DND-41 (cell line): ENCODE measurements at regions not wholly inside any gene's neighbourhood (a gene's known extent, or its start where the extent isn't known, plus 50 kb on each side); places are given as distances from the start of the nearest gene placed in this dataset.

Source experiments
- ATAC-seq: fragments of 200-7000 bp; cut with Tn5 transposase; 3 replicates; pipeline ENCODE4 v1.9.1; 2021; ENCODE audit warnings: low read depth; ENCODE audit not compliant: insufficient read depth
- DNase-seq: peaks from one replicate; pipeline ENCODE4 v3.0.0-alpha.2; 2020
- H2AFZ ChIP-seq: 2 replicates; pipeline ENCODE4 v1.6.0; 2012; ENCODE audit warnings: low read depth, low read length
- H3K27ac ChIP-seq: 2 replicates; pipeline ENCODE4 v1.5.1; 2012; ENCODE audit warnings: low read length, inconsistent platforms
- H3K27me3 ChIP-seq: fragments of 200-600 bp; sonication (generic); 2 replicates; pipeline ENCODE4 v1.6.0; 2012; ENCODE audit warnings: low read length, mild to moderate bottlenecking, inconsistent platforms; ENCODE audit not compliant: insufficient read depth, poor library complexity
- H3K36me3 ChIP-seq: 2 replicates; pipeline ENCODE4 v1.5.1; 2012; ENCODE audit warnings: low read length, inconsistent platforms; ENCODE audit not compliant: insufficient read depth
- H3K4me1 ChIP-seq: 2 replicates; pipeline ENCODE4 v1.5.1; 2012; ENCODE audit warnings: mild to moderate bottlenecking, low read length; ENCODE audit not compliant: insufficient read depth
- H3K4me2 ChIP-seq: 2 replicates; pipeline ENCODE4 v1.6.0; 2012; ENCODE audit warnings: mild to moderate bottlenecking, moderate library complexity, low read length, inconsistent platforms; ENCODE audit not compliant: insufficient read depth
- H3K4me3 ChIP-seq, 2 experiments: fragments of 200-600 bp in 1 of 2; shearing (Covaris generic) in 1 of 2; 2 replicates each; pipeline ENCODE4 v1.5.1; 2012 to 2016; ENCODE audit warnings: inconsistent platforms in 2 of 2, low read length in 2 of 2, mild to moderate bottlenecking in 2 of 2, low read depth in 1 of 2, moderate library complexity in 1 of 2
- H3K79me2 ChIP-seq: 2 replicates; pipeline ENCODE4 v1.6.0; 2012; ENCODE audit warnings: low read length, inconsistent platforms; ENCODE audit not compliant: insufficient read depth
- H3K9ac ChIP-seq: 2 replicates; pipeline ENCODE4 v1.6.0; 2012; ENCODE audit warnings: low read depth, mild to moderate bottlenecking, inconsistent platforms, low read length, moderate library complexity
- H3K9me3 ChIP-seq: 2 replicates; pipeline ENCODE4 v1.5.1; 2012; ENCODE audit warnings: low read length, moderate library complexity, mild to moderate bottlenecking, inconsistent platforms; ENCODE audit not compliant: insufficient read depth, severe bottlenecking
- H4K20me1 ChIP-seq: 2 replicates; pipeline ENCODE4 v1.6.0; 2012; ENCODE audit warnings: low read length; ENCODE audit not compliant: insufficient read depth
- CTCF ChIP-seq: IDR thresholded peaks from 2 replicates; pipeline ENCODE4 v1.5.1; 2012; ENCODE audit warnings: borderline replicate concordance, low read length, moderate library complexity, mild to moderate bottlenecking; ENCODE audit not compliant: poor library complexity, severe bottlenecking; ENCODE audit errors: extremely low read depth
- EZH2 ChIP-seq: IDR thresholded peaks from 3 replicates; pipeline ENCODE4 v1.6.1; 2012; ENCODE audit warnings: borderline replicate concordance, low read depth, mild to moderate bottlenecking, moderate library complexity, low read length, inconsistent platforms; ENCODE audit not compliant: severe bottlenecking

GRCh38 chr6:114556846-114557488 is 214.1 kb upstream of the HS3ST5 start:
- no peaks in the 10 kb centered on the region for H3K27me3 ChIP-seq
- H3K9ac ChIP-seq = no peak overlapping the region
- TF ChIP-seq CTCF = no peak
- no peak for TF ChIP-seq EZH2
- no peak for ATAC-seq
- H3K9me3 ChIP-seq = no peaks in the 10 kb centered on the region
- no peaks in the 10 kb centered on the region for H3K4me1 ChIP-seq
- DNase-seq = no peak
- H3K4me2 ChIP-seq = no peak overlapping the region
- H2AFZ ChIP-seq = no peak overlapping the region
- no peak overlapping the region for H3K27ac ChIP-seq
- no peaks in the 10 kb centered on the region for H3K79me2 ChIP-seq
- H3K4me3 ChIP-seq = no peak overlapping the region
- no peaks in the 10 kb centered on the region for H4K20me1 ChIP-seq
- no peaks in the 10 kb centered on the region for H3K36me3 ChIP-seq

- H3K9ac ChIP-seq = no peak overlapping the region
- ATAC-seq (no peak), DNase-seq (no peak)
- H3K4me3 ChIP-seq = no peak overlapping the region
- H4K20me1 ChIP-seq = no peaks in the 10 kb centered on the region
- H3K27me3 ChIP-seq = no peaks in the 10 kb centered on the region
- no peaks in the 10 kb centered on the region for H3K9me3 ChIP-seq
- no peaks in the 10 kb centered on the region for H3K36me3 ChIP-seq
- no peak overlapping the region for H3K27ac ChIP-seq
- H2AFZ ChIP-seq = no peak overlapping the region
- TF ChIP-seq EZH2 (no peak), CTCF (no peak)
- H3K4me2 ChIP-seq = no peak overlapping the region
- H3K4me1 ChIP-seq = no peaks in the 10 kb centered on the region
- H3K79me2 ChIP-seq = no peaks in the 10 kb centered on the region
Observed at GRCh38 chr6:114550316-114550715, 207.5 kb upstream of the HS3ST5 start.

- ATAC-seq (no peak), DNase-seq (no peak)
- no peaks in the 10 kb centered on the region for H4K20me1 ChIP-seq
- H3K4me3 ChIP-seq = no peak overlapping the region
- no peak overlapping the region for H3K9ac ChIP-seq
- no peak overlapping the region for H3K4me2 ChIP-seq
- H3K27me3 ChIP-seq = no peaks in the 10 kb centered on the region
- H2AFZ ChIP-seq = no peak overlapping the region
- H3K4me1 ChIP-seq = no peaks in the 10 kb centered on the region
- TF ChIP-seq EZH2 (no peak), CTCF (no peak)
- no peak overlapping the region for H3K27ac ChIP-seq
- H3K9me3 ChIP-seq = no peaks in the 10 kb centered on the region
- H3K36me3 ChIP-seq = no peaks in the 10 kb centered on the region
- no peaks in the 10 kb centered on the region for H3K79me2 ChIP-seq
Observed at GRCh38 chr6:114543696-114544095, 200.9 kb upstream of the HS3ST5 start.

GRCh38 chr6:114541794-114542193 is 199.0 kb upstream of the HS3ST5 start:
- Histone ChIP-seq H2AFZ (no peak overlapping the region), H3K27ac (no peak overlapping the region)

More at GRCh38 chr6:114541794-114542193, 199.0 kb upstream of the HS3ST5 start:
- no peak for TF ChIP-seq CTCF
- no peak for TF ChIP-seq EZH2
- no peak for DNase-seq
- ATAC-seq = no peak
- Histone ChIP-seq H3K79me2 (no peaks in the 10 kb centered on the region), H3K4me2 (no peak overlapping the region), H4K20me1 (no peaks in the 10 kb centered on the region), H3K9ac (no peak overlapping the region), H3K4me3 (no peak overlapping the region), H3K36me3 (no peaks in the 10 kb centered on the region), H3K4me1 (no peaks in the 10 kb centered on the region), H3K27me3 (no peaks in the 10 kb centered on the region), H3K9me3 (no peaks in the 10 kb centered on the region)
